HepG2 (cell line): ENCODE measurements at regions not wholly inside any gene's neighbourhood (a gene's known extent, or its start where the extent isn't known, plus 50 kb on each side); places are given as distances from the start of the nearest gene placed in this dataset.
A peak's percentile ranks its signal among the peaks of the same experiment; 100 is the strongest.

ENCODE experiments used
- CENPT ChIP-seq: sonication (generic); formaldehyde crosslinking; IDR thresholded peaks from 2 replicates; pipeline ENCODE4 v1.8.0; 2022; ENCODE audit warnings: low read depth, mild to moderate bottlenecking, moderate library complexity, missing genetic modification reagents
- EZH2 ChIP-seq: conservative IDR thresholded peaks from 2 replicates; pipeline ENCODE4 v1.6.1; 2012; ENCODE audit warnings: mild to moderate bottlenecking, low read depth, low read length, moderate library complexity
- FOXO4 ChIP-seq: sonication (generic); formaldehyde crosslinking; conservative IDR thresholded peaks from 2 replicates; pipeline ENCODE4 v1.8.1; 2023; ENCODE audit warnings: missing genetic modification reagents
- FOXP4 ChIP-seq: sonication (generic); formaldehyde crosslinking; IDR thresholded peaks from 2 replicates; pipeline ENCODE4 v1.4.0; 2020; ENCODE audit warnings: missing genetic modification reagents
- HOXA7 ChIP-seq: sonication (generic); formaldehyde crosslinking; IDR thresholded peaks from 2 replicates; pipeline ENCODE4 v1.8.1; 2022; ENCODE audit warnings: mild to moderate bottlenecking, missing genetic modification reagents, moderate library complexity
- PAX8 ChIP-seq: sonication (generic); formaldehyde crosslinking; IDR thresholded peaks from 2 replicates; pipeline ENCODE4 v1.8.0; 2022; ENCODE audit warnings: mild to moderate bottlenecking, missing genetic modification reagents, borderline replicate concordance
- RAD51 ChIP-seq: fragments of 450-650 bp; IDR thresholded peaks from 2 replicates; pipeline ENCODE4 v1.6.1; 2016; ENCODE audit warnings: borderline replicate concordance
- SAP130 ChIP-seq: IDR thresholded peaks from 2 replicates; pipeline ENCODE4 v1.6.1; 2016; ENCODE audit warnings: low read depth
- SATB2 ChIP-seq: sonication (generic); formaldehyde crosslinking; IDR thresholded peaks from 2 replicates; pipeline ENCODE4 v1.5.0; 2020; ENCODE audit warnings: missing genetic modification reagents
- SIN3A ChIP-seq: IDR thresholded peaks from 2 replicates; pipeline ENCODE4 v1.6.1; 2011; ENCODE audit warnings: low read depth, mild to moderate bottlenecking, control low read depth, low read length, borderline replicate concordance
- TP53 ChIP-seq: sonication (generic); formaldehyde crosslinking; conservative IDR thresholded peaks from 2 replicates; pipeline ENCODE4 v1.4.0; 2020; ENCODE audit warnings: missing genetic modification reagents
- U2AF1 ChIP-seq: fragments of 200-400 bp; formaldehyde crosslinking; optimal IDR thresholded peaks from 2 replicates; pipeline ENCODE3; 2017; ENCODE audit warnings: mild to moderate bottlenecking, low read depth, low read length
- ZBTB25 ChIP-seq: IDR thresholded peaks from 2 replicates; pipeline ENCODE4 v1.6.1; 2018; ENCODE audit warnings: missing genetic modification reagents
- ZNF263 ChIP-seq: sonication (generic); formaldehyde crosslinking; IDR thresholded peaks from 2 replicates; pipeline ENCODE4 v1.4.0; 2020; ENCODE audit warnings: missing genetic modification reagents
- ZNF607 ChIP-seq: sonication (generic); formaldehyde crosslinking; IDR thresholded peaks from 2 replicates; pipeline ENCODE4 v1.5.1; 2020; ENCODE audit warnings: missing genetic modification reagents, mild to moderate bottlenecking, borderline replicate concordance
- ZNF672 ChIP-seq: sonication (generic); formaldehyde crosslinking; IDR thresholded peaks from 2 replicates; pipeline ENCODE4 v1.8.1; 2022; ENCODE audit warnings: missing genetic modification reagents
- ZNF790 ChIP-seq: sonication (generic); formaldehyde crosslinking; IDR thresholded peaks from 2 replicates; pipeline ENCODE4 v1.8.0; 2022; ENCODE audit warnings: missing genetic modification reagents, mild to moderate bottlenecking, borderline replicate concordance
- TF ChIP-seq, protein P1 (sequence below): sonication (generic); formaldehyde crosslinking; IDR thresholded peaks from 2 replicates; pipeline ENCODE4 v1.4.0; 2020; ENCODE audit warnings: missing genetic modification reagents

- TF ChIP-seq ZBTB25 (CRISPR knock-in tag), result no peak; the same call in 1 of the 2 replicates
- no peak for TF ChIP-seq U2AF1
- peak; percentile 54; the same call in 1 of the 2 replicates for TF ChIP-seq ZNF790 (CRISPR knock-in tag)
- TF ChIP-seq SIN3A, result no peak
- no peak for TF ChIP-seq ZNF672 (CRISPR knock-in tag)
- peak; percentile 91; the same call in 1 of the 2 replicates for TF ChIP-seq HOXA7 (CRISPR knock-in tag)
- no peak for TF ChIP-seq RAD51
- TF ChIP-seq ZNF263 (CRISPR knock-in tag), result peak; percentile 92
- TF ChIP-seq, protein P1, sequence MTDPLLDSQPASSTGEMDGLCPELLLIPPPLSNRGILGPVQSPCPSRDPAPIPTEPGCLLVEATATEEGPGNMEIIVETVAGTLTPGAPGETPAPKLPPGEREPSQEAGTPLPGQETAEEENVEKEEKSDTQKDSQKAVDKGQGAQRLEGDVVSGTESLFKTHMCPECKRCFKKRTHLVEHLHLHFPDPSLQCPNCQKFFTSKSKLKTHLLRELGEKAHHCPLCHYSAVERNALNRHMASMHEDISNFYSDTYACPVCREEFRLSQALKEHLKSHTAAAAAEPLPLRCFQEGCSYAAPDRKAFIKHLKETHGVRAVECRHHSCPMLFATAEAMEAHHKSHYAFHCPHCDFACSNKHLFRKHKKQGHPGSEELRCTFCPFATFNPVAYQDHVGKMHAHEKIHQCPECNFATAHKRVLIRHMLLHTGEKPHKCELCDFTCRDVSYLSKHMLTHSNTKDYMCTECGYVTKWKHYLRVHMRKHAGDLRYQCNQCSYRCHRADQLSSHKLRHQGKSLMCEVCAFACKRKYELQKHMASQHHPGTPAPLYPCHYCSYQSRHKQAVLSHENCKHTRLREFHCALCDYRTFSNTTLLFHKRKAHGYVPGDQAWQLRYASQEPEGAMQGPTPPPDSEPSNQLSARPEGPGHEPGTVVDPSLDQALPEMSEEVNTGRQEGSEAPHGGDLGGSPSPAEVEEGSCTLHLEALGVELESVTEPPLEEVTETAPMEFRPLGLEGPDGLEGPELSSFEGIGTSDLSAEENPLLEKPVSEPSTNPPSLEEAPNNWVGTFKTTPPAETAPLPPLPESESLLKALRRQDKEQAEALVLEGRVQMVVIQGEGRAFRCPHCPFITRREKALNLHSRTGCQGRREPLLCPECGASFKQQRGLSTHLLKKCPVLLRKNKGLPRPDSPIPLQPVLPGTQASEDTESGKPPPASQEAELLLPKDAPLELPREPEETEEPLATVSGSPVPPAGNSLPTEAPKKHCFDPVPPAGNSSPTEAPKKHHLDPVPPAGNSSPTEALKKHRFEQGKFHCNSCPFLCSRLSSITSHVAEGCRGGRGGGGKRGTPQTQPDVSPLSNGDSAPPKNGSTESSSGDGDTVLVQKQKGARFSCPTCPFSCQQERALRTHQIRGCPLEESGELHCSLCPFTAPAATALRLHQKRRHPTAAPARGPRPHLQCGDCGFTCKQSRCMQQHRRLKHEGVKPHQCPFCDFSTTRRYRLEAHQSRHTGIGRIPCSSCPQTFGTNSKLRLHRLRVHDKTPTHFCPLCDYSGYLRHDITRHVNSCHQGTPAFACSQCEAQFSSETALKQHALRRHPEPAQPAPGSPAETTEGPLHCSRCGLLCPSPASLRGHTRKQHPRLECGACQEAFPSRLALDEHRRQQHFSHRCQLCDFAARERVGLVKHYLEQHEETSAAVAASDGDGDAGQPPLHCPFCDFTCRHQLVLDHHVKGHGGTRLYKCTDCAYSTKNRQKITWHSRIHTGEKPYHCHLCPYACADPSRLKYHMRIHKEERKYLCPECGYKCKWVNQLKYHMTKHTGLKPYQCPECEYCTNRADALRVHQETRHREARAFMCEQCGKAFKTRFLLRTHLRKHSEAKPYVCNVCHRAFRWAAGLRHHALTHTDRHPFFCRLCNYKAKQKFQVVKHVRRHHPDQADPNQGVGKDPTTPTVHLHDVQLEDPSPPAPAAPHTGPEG (CRISPR knock-in tag), result no peak
- no peak for TF ChIP-seq PAX8 (CRISPR knock-in tag)
- no peak for TF ChIP-seq TP53
- TF ChIP-seq SATB2 (CRISPR knock-in tag), result no peak
- peak; percentile 67 for TF ChIP-seq SAP130 (CRISPR knock-in tag)
- TF ChIP-seq FOXO4 (CRISPR knock-in tag), result peak; percentile 85; the same call in 1 of the 2 replicates
- peak; percentile 98 for TF ChIP-seq ZNF607 (CRISPR knock-in tag)
- TF ChIP-seq EZH2, result no peak
- TF ChIP-seq CENPT, result 0 out of 2 replicates have a peak, but pooled peaks have one; percentile 73
- peak; percentile 22; the same call in 1 of the 2 replicates for TF ChIP-seq FOXP4 (CRISPR knock-in tag)
Measured at GRCh38 chr12:132426349-132427173, 63.4 kb upstream of the FBRSL1 start (continued).
